ENCODE measurements at regions not wholly inside any gene's neighbourhood (a gene's known extent, or its start where the extent isn't known, plus 50 kb on each side); places are given as distances from the start of the nearest gene placed in this dataset.

GRCh38 chr4:124433500-124433899 lies 279.0 kb downstream of the ANKRD50 start:
- Histone ChIP-seq H3K4me1 (peaks cover 0 to 11% (median 0%) of the 10 kb centered on the region in 3 donors), H3K36me3 (no peaks in the 10 kb centered on the region), H3K27me3 (no peaks in the 10 kb centered on the region), H3K4me3 (no peak overlapping the region), H3K9me3 (no peaks in the 10 kb centered on the region), H3K27ac (peak overlapping the region in 1 of 4 donors; percentile 10)
- TF ChIP-seq, protein P1, sequence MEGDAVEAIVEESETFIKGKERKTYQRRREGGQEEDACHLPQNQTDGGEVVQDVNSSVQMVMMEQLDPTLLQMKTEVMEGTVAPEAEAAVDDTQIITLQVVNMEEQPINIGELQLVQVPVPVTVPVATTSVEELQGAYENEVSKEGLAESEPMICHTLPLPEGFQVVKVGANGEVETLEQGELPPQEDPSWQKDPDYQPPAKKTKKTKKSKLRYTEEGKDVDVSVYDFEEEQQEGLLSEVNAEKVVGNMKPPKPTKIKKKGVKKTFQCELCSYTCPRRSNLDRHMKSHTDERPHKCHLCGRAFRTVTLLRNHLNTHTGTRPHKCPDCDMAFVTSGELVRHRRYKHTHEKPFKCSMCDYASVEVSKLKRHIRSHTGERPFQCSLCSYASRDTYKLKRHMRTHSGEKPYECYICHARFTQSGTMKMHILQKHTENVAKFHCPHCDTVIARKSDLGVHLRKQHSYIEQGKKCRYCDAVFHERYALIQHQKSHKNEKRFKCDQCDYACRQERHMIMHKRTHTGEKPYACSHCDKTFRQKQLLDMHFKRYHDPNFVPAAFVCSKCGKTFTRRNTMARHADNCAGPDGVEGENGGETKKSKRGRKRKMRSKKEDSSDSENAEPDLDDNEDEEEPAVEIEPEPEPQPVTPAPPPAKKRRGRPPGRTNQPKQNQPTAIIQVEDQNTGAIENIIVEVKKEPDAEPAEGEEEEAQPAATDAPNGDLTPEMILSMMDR (IDR thresholded peaks at IDR 0.05) = no peak
- no peak for ATAC-seq
- DNase-seq = no peak
- WGBS, 2 donors = 89 to 96% methylated on average over 8 of the region's 8 CpGs
- FAIRE-seq = no peak
- intact Hi-C loops (cut with DNase I) = no loop called here

GRCh38 chr4:124435274-124435950 lies 277.1 kb downstream of the ANKRD50 start:
- FAIRE-seq (no peak), DNase-seq (no peak), ATAC-seq (no peak)
- Histone ChIP-seq H3K36me3 (no peaks in the 10 kb centered on the region), H3K27me3 (no peaks in the 10 kb centered on the region), H3K9me3 (no peaks in the 10 kb centered on the region), H3K27ac (no peak overlapping the region), H3K4me3 (no peak overlapping the region), H3K4me1 (peaks cover 0 to 11% (median 0%) of the 10 kb centered on the region in 3 donors)
- intact Hi-C loops (cut with DNase I) = no loop called here
- 50 to 65% methylated on average over 2 of the region's 2 CpGs for WGBS, 2 donors
- TF ChIP-seq, protein P1 (IDR thresholded peaks at IDR 0.05) = no peak

- TF ChIP-seq, protein P1 (IDR thresholded peaks at IDR 0.05) = no peak
- no peak overlapping the region for H3K27ac ChIP-seq
- no peaks in the 10 kb centered on the region for H3K4me1 ChIP-seq
- no peaks in the 10 kb centered on the region for H3K9me3 ChIP-seq
- H3K27me3 ChIP-seq = no peaks in the 10 kb centered on the region
- peak in 1 of 4 donors; percentile 62 for ATAC-seq
- DNase-seq = no peak
- intact Hi-C loops (cut with DNase I) = no loop called here
- no peak for FAIRE-seq
- no peak overlapping the region for H3K4me3 ChIP-seq
- no peaks in the 10 kb centered on the region for H3K36me3 ChIP-seq
Observed at GRCh38 chr4:124437853-124438495, 274.6 kb downstream of the ANKRD50 start.

DNA sequence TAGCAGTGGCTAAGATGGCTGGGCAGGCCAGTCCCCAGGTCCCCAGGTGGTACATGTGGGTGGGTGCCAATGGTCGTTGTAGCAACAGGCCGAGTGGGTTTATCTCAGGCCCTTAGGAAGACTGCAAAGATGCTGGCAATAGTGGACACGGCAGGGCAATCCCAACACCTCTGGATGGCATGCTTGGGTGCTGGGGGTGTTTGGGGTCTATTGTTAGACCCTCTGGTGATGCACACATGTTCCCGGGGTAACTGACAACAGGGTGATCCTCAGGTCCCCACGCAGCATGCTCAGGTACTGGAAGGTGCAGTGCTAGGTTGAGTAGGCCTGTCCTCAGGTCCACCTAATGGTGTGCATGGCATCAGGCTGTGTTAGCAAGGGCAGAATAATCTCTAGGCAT lies 267.5 kb downstream of the ANKRD50 start:
- WGBS, 2 donors = 82 to 87% methylated on average over 5 of the region's 5 CpGs
- Histone ChIP-seq H3K4me1 (no peaks in the 10 kb centered on the region), H3K36me3 (no peaks in the 10 kb centered on the region), H3K9me3 (no peaks in the 10 kb centered on the region), H3K27me3 (no peaks in the 10 kb centered on the region), H3K27ac (no peak overlapping the region), H3K4me3 (no peak overlapping the region)
- FAIRE-seq (no peak), ATAC-seq (no peak), DNase-seq (no peak)
- intact Hi-C loops (cut with DNase I) = no loop called here
- TF ChIP-seq, protein P1 (IDR thresholded peaks at IDR 0.05) = no peak

- Histone ChIP-seq H3K4me1 (no peaks in the 10 kb centered on the region), H3K27ac (no peak overlapping the region), H3K27me3 (no peaks in the 10 kb centered on the region), H3K9me3 (no peaks in the 10 kb centered on the region), H3K36me3 (no peaks in the 10 kb centered on the region), H3K4me3 (no peak overlapping the region)
- TF ChIP-seq, protein P1 (IDR thresholded peaks at IDR 0.05) = no peak
- intact Hi-C loops (cut with DNase I) = no loop called here
- ATAC-seq (no peak), FAIRE-seq (no peak), DNase-seq (no peak)
- WGBS, 2 donors = 90 to 95% methylated on average over 1 of the region's 1 CpG
Observed at GRCh38 chr4:124449881-124450280, 262.7 kb downstream of the ANKRD50 start.

Data from pancreas (tissue), 10 donors.